ENCODE measurements at regions not wholly inside any gene's neighbourhood (a gene's known extent, or its start where the extent isn't known, plus 50 kb on each side); places are given as distances from the start of the nearest gene placed in this dataset.

DNA sequence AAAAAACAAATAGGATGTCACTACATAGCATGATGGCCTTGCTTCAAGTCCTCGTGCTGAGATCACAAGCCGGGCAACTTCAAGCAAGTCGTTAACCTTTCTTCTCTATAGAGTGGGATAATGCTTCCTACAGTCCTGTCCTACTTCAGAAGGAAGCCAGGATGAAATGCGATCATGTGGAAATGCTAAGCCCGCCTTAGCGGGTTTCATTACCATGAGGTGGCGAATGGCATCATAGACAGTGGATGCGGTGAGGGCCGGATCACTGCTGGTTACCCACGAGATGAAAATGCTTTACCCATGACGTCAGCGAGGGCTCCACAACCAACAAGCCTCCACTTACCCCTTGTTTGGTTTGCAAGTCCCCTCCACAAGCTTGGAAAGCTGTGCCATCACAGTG lies 206.4 kb downstream of the TBXT start:
- TF ChIP-seq, protein P1, sequence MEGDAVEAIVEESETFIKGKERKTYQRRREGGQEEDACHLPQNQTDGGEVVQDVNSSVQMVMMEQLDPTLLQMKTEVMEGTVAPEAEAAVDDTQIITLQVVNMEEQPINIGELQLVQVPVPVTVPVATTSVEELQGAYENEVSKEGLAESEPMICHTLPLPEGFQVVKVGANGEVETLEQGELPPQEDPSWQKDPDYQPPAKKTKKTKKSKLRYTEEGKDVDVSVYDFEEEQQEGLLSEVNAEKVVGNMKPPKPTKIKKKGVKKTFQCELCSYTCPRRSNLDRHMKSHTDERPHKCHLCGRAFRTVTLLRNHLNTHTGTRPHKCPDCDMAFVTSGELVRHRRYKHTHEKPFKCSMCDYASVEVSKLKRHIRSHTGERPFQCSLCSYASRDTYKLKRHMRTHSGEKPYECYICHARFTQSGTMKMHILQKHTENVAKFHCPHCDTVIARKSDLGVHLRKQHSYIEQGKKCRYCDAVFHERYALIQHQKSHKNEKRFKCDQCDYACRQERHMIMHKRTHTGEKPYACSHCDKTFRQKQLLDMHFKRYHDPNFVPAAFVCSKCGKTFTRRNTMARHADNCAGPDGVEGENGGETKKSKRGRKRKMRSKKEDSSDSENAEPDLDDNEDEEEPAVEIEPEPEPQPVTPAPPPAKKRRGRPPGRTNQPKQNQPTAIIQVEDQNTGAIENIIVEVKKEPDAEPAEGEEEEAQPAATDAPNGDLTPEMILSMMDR (IDR thresholded peaks at IDR 0.05): no peak
- no peak for TF ChIP-seq POLR2A (IDR thresholded peaks at IDR 0.05)

Data from prostate gland (tissue), 2 donors.